ENCODE measurements at regions not wholly inside any gene's neighbourhood (a gene's known extent, or its start where the extent isn't known, plus 50 kb on each side); places are given as distances from the start of the nearest gene placed in this dataset.

- DNase-seq (ENCODE audit: low read depth), result no peak
- H3K4me3 ChIP-seq (ENCODE audit: low read length), result no peak overlapping the region
- TF ChIP-seq CTCF (IDR thresholded peaks at IDR 0.05; ENCODE audit: insufficient read depth, low read depth, low read length, missing control alignments), result no peak
Measured at GRCh38 chr6:150732765-150733539, 132.6 kb upstream of the MTHFD1L start.

- no peak for TF ChIP-seq CTCF (IDR thresholded peaks at IDR 0.05; ENCODE audit: insufficient read depth, low read depth, low read length, missing control alignments)
- H3K4me3 ChIP-seq (ENCODE audit: low read length), result no peak overlapping the region
- no peak for DNase-seq (ENCODE audit: low read depth)
Measured at GRCh38 chr6:150733726-150734125, 131.8 kb upstream of the MTHFD1L start.

GRCh38 chr6:150734235-150734634 is 131.3 kb upstream of the MTHFD1L start:
- no peak overlapping the region for H3K4me3 ChIP-seq (ENCODE audit: low read length)
- peak; percentile 87 for DNase-seq (ENCODE audit: low read depth)
- TF ChIP-seq CTCF (IDR thresholded peaks at IDR 0.05; ENCODE audit: insufficient read depth, low read depth, low read length, missing control alignments), result no peak

GRCh38 chr6:150735341-150735851 is 130.1 kb upstream of the MTHFD1L start:
- no peak for DNase-seq (ENCODE audit: low read depth)
- no peak overlapping the region for H3K4me3 ChIP-seq (ENCODE audit: low read length)
- no peak for TF ChIP-seq CTCF (IDR thresholded peaks at IDR 0.05; ENCODE audit: insufficient read depth, low read depth, low read length, missing control alignments)

GRCh38 chr6:150738092-150738629 is 127.3 kb upstream of the MTHFD1L start:
- no peak overlapping the region for H3K4me3 ChIP-seq (ENCODE audit: low read length)
- no peak for TF ChIP-seq CTCF (IDR thresholded peaks at IDR 0.05; ENCODE audit: insufficient read depth, low read depth, low read length, missing control alignments)
- DNase-seq (ENCODE audit: low read depth), result no peak

GRCh38 chr6:150739711-150740349 is 125.7 kb upstream of the MTHFD1L start:
- DNase-seq (ENCODE audit: low read depth), result peak; percentile 45
- TF ChIP-seq CTCF (IDR thresholded peaks at IDR 0.05; ENCODE audit: insufficient read depth, low read depth, low read length, missing control alignments), result no peak
- H3K4me3 ChIP-seq (ENCODE audit: low read length), result no peak overlapping the region
